Naive thymus-derived CD4-positive, alpha-beta T cell (primary cell): ENCODE measurements at regions not wholly inside any gene's neighbourhood (a gene's known extent, or its start where the extent isn't known, plus 50 kb on each side); places are given as distances from the start of the nearest gene placed in this dataset.
"Not testable (repeated sequence)": the region's sequence is repeated elsewhere in the genome, so short reads cannot be mapped to it uniquely, and the experiment has no call there.

ENCODE experiments used
- ATAC-seq: fragments of 150-1000 bp; cut with Tn5 transposase; 2 replicates; pipeline ENCODE4 v1.10.0; 2021; ENCODE audit warnings: mild to moderate bottlenecking, moderate library complexity
- CTCF ChIA-PET: fragments of 350-600 bp; sonication (Branson Sonifier 250); formaldehyde crosslinking; loops from one replicate; lab custom pipeline; 2021; ENCODE audit warnings: antibody characterized with exemption; lab: Charles Lee
- POLR2A ChIA-PET: fragments of 350-600 bp; sonication (Branson Sonifier 250); formaldehyde crosslinking; loops from one replicate; lab custom pipeline; 2021; ENCODE audit warnings: antibody characterized with exemption, inconsistent platforms; lab: Charles Lee
- DNase-seq, 9 donors: peaks; one replicate each; pipeline versions ENCODE4 v3.0.0 to v3.0.0-alpha.2; 2020 to 2022; ENCODE audit warnings: mixed read lengths in 1 of 9
- H3K27ac ChIP-seq: one replicate; pipeline ENCODE4 v1.7.0; 2013; ENCODE audit warnings: mild to moderate bottlenecking, low read depth, low read length, moderate library complexity
- H3K27me3 ChIP-seq, 2 donors: one replicate each; pipeline ENCODE4 v1.7.0; 2013; ENCODE audit warnings: low read length in 2 of 2, mild to moderate bottlenecking in 2 of 2, moderate library complexity in 2 of 2; ENCODE audit not compliant: control insufficient read depth in 2 of 2, insufficient read depth in 2 of 2
- H3K36me3 ChIP-seq, 3 experiments: 1 replicate in 2 of 3; 2 replicates in 1 of 3; pipeline ENCODE4 v1.7.0; 2013; ENCODE audit warnings: low read length in 3 of 3, mild to moderate bottlenecking in 3 of 3, moderate library complexity in 1 of 3; ENCODE audit not compliant: insufficient read depth in 3 of 3, control insufficient read depth in 2 of 3
- H3K4me1 ChIP-seq, 2 donors: one replicate each; pipeline ENCODE4 v1.7.0; 2013; ENCODE audit warnings: low read length in 2 of 2, mild to moderate bottlenecking in 2 of 2, moderate library complexity in 1 of 2; ENCODE audit not compliant: control insufficient read depth in 2 of 2, insufficient read depth in 2 of 2
- H3K4me3 ChIP-seq: 2 replicates; pipeline ENCODE4 v1.7.0; 2013; ENCODE audit warnings: mild to moderate bottlenecking, low read length
- H3K9me3 ChIP-seq, 3 experiments: 1 replicate in 2 of 3; 2 replicates in 1 of 3; pipeline ENCODE4 v1.7.0; 2013; ENCODE audit warnings: low read length in 3 of 3; ENCODE audit not compliant: control insufficient read depth in 2 of 3
- H3K27ac Mint-ChIP-seq, 9 donors: one replicate each; pipeline ENCODE4 v1.8.0; 2020 to 2022; ENCODE audit warnings: mixed read lengths in 9 of 9, mild to moderate bottlenecking in 8 of 9, moderate library complexity in 5 of 9, inconsistent platforms in 2 of 9
- H3K27me3 Mint-ChIP-seq, 5 donors: one replicate each; pipeline ENCODE4 v1.8.0; 2021 to 2022; ENCODE audit warnings: mixed read lengths in 5 of 5, mild to moderate bottlenecking in 1 of 5
- H3K36me3 Mint-ChIP-seq, 5 donors: one replicate each; pipeline ENCODE4 v1.8.0; 2020 to 2022; ENCODE audit warnings: mixed read lengths in 5 of 5, mild to moderate bottlenecking in 3 of 5, inconsistent platforms in 1 of 5
- H3K4me1 Mint-ChIP-seq, 7 donors: one replicate each; pipeline ENCODE4 v1.8.0; 2020 to 2022; ENCODE audit warnings: mixed read lengths in 7 of 7, mild to moderate bottlenecking in 3 of 7, inconsistent platforms in 1 of 7
- H3K4me3 Mint-ChIP-seq, 10 donors: one replicate each; pipeline ENCODE4 v1.8.0; 2020 to 2022; ENCODE audit warnings: mild to moderate bottlenecking in 10 of 10, mixed read lengths in 10 of 10, moderate library complexity in 6 of 10, inconsistent platforms in 2 of 10
- H3K9me3 Mint-ChIP-seq, 11 donors: one replicate each; pipeline ENCODE4 v1.8.0; 2020 to 2022; ENCODE audit warnings: mixed read lengths in 11 of 11, mild to moderate bottlenecking in 4 of 11, inconsistent platforms in 1 of 11, moderate library complexity in 1 of 11
- intact Hi-C, 2 donors: fragments of 100-400 bp; cut with micrococcal nuclease; formaldehyde crosslinking; loops; one replicate each; pipeline ENCODE4 v1.15.1; 2023

GRCh38 chr4:62450740-62451139, 1250.6 kb downstream of the ADGRL3 start:
- DNase-seq = no peak
- no peak for ATAC-seq
- POLR2A ChIA-PET = no interaction called here
- Mint-ChIP-seq H3K9me3 (peaks cover 0 to 5% (median under 1%) of the 10 kb centered on the region in 11 donors), H3K27ac (no peak overlapping the region), H3K4me3 (no peak overlapping the region), H3K27me3 (no peaks in the 10 kb centered on the region), H3K36me3 (no peaks in the 10 kb centered on the region), H3K4me1 (no peaks in the 10 kb centered on the region)
- Histone ChIP-seq H3K27ac (no peak overlapping the region), H3K36me3 (no peaks in the 10 kb centered on the region), H3K9me3 (no peaks in the 10 kb centered on the region), H3K4me3 (no peak overlapping the region), H3K4me1 (no peaks in the 10 kb centered on the region), H3K27me3 (no peaks in the 10 kb centered on the region)
- intact Hi-C loops = no loop called here
- CTCF ChIA-PET = no interaction called here

GRCh38 chr4:62449538-62449937, 1249.4 kb downstream of the ADGRL3 start:
- Histone ChIP-seq H3K9me3 (no peaks in the 10 kb centered on the region), H3K4me3 (no peak overlapping the region), H3K27me3 (no peaks in the 10 kb centered on the region), H3K4me1 (no peaks in the 10 kb centered on the region), H3K27ac (no peak overlapping the region), H3K36me3 (no peaks in the 10 kb centered on the region)
- CTCF ChIA-PET = no interaction called here
- Mint-ChIP-seq H3K4me3 (no peak overlapping the region), H3K9me3 (peaks cover 0 to 7% (median 2%) of the 10 kb centered on the region in 11 donors), H3K27ac (no peak overlapping the region), H3K27me3 (no peaks in the 10 kb centered on the region), H3K36me3 (no peaks in the 10 kb centered on the region), H3K4me1 (no peaks in the 10 kb centered on the region)
- intact Hi-C loops = no loop called here
- DNase-seq (no peak), ATAC-seq (no peak)
- POLR2A ChIA-PET = no interaction called here

- CTCF ChIA-PET = no interaction called here
- H3K27ac Mint-ChIP-seq = no peak overlapping the region
- ATAC-seq (no peak), DNase-seq (no peak)
- Histone ChIP-seq H3K27me3 (no peaks in the 10 kb centered on the region), H3K27ac (no peak overlapping the region), H3K4me1 (no peaks in the 10 kb centered on the region), H3K36me3 (no peaks in the 10 kb centered on the region), H3K4me3 (no peak overlapping the region), H3K9me3 (no peaks in the 10 kb centered on the region)
- no peaks in the 10 kb centered on the region for H3K36me3 Mint-ChIP-seq
- H3K4me1 Mint-ChIP-seq = no peaks in the 10 kb centered on the region
- no peak overlapping the region for H3K4me3 Mint-ChIP-seq
- intact Hi-C loops = no loop called here
- no peaks in the 10 kb centered on the region for H3K27me3 Mint-ChIP-seq
- POLR2A ChIA-PET = no interaction called here
- peaks cover 0 to 7% (median 2%) of the 10 kb centered on the region in 11 donors for H3K9me3 Mint-ChIP-seq
Measured at GRCh38 chr4:62448911-62449310, 1248.8 kb downstream of the ADGRL3 start.

- H3K4me3 ChIP-seq = no peak overlapping the region
- no peaks in the 10 kb centered on the region for H3K27me3 ChIP-seq
- ATAC-seq (no peak), DNase-seq (no peak)
- Mint-ChIP-seq H3K27ac (no peak overlapping the region), H3K9me3 (peaks cover 7 to 56% (median 27%) of the 10 kb centered on the region in 11 donors), H3K4me3 (peak overlapping the region in 1 of 10 donors; percentile 14), H3K27me3 (no peaks in the 10 kb centered on the region), H3K4me1 (no peaks in the 10 kb centered on the region), H3K36me3 (peaks cover 0 to 5% (median 0%) of the 10 kb centered on the region in 5 donors)
- H3K4me1 ChIP-seq = no peaks in the 10 kb centered on the region
- intact Hi-C loops = no loop called here
- no peaks in the 10 kb centered on the region for H3K36me3 ChIP-seq
- no peaks in the 10 kb centered on the region for H3K9me3 ChIP-seq
- ChIA-PET CTCF (no interaction called here), POLR2A (no interaction called here)
- no peak overlapping the region for H3K27ac ChIP-seq
Measured at GRCh38 chr4:62439051-62439450, 1238.9 kb downstream of the ADGRL3 start.

GRCh38 chr4:62434921-62435320, 1234.8 kb downstream of the ADGRL3 start:
- intact Hi-C loops = no loop called here
- H3K4me3 Mint-ChIP-seq = no peak overlapping the region
- no peak for DNase-seq

GRCh38 chr4:62431513-62432231, 1231.5 kb downstream of the ADGRL3 start:
- H3K27me3 ChIP-seq, DNase-seq, ATAC-seq, POLR2A ChIA-PET, H3K36me3 Mint-ChIP-seq, H3K4me1 ChIP-seq, H3K9me3 ChIP-seq, H3K27ac ChIP-seq, CTCF ChIA-PET, H3K4me1 Mint-ChIP-seq, H3K4me3 Mint-ChIP-seq, H3K36me3 ChIP-seq, H3K27me3 Mint-ChIP-seq, H3K4me3 ChIP-seq, intact Hi-C loops: not testable (repeated sequence)
- peak overlapping the region in 1 of 9 donors; percentile 13 for H3K27ac Mint-ChIP-seq
- peaks cover 4 to 29% (median 13%) of the 10 kb centered on the region in 11 donors for H3K9me3 Mint-ChIP-seq

More at GRCh38 chr4:62434921-62435320, 1234.8 kb downstream of the ADGRL3 start:
- H3K4me3 ChIP-seq = no peak overlapping the region
- no peaks in the 10 kb centered on the region for H3K36me3 ChIP-seq
- H3K4me1 ChIP-seq = no peaks in the 10 kb centered on the region
- no peaks in the 10 kb centered on the region for H3K27me3 Mint-ChIP-seq
- peaks cover 0 to 5% (median 0%) of the 10 kb centered on the region in 5 donors for H3K36me3 Mint-ChIP-seq
- no peaks in the 10 kb centered on the region for H3K27me3 ChIP-seq
- POLR2A ChIA-PET = no interaction called here
- CTCF ChIA-PET = no interaction called here
- H3K4me1 Mint-ChIP-seq = no peaks in the 10 kb centered on the region
- H3K9me3 Mint-ChIP-seq = peaks cover 3 to 47% (median 17%) of the 10 kb centered on the region in 11 donors
- H3K27ac ChIP-seq = no peak overlapping the region
- H3K27ac Mint-ChIP-seq = no peak overlapping the region
- no peak for ATAC-seq
- H3K9me3 ChIP-seq = no peaks in the 10 kb centered on the region

GRCh38 chr4:62429297-62429696, 1229.2 kb downstream of the ADGRL3 start:
- ChIA-PET POLR2A (no interaction called here), CTCF (no interaction called here)
- Mint-ChIP-seq H3K4me1 (no peaks in the 10 kb centered on the region), H3K4me3 (no peak overlapping the region), H3K27ac (no peak overlapping the region), H3K36me3 (no peaks in the 10 kb centered on the region), H3K27me3 (no peaks in the 10 kb centered on the region), H3K9me3 (peaks cover 0 to 18% (median 3%) of the 10 kb centered on the region in 11 donors)
- no peak for ATAC-seq
- intact Hi-C loops = no loop called here
- Histone ChIP-seq H3K36me3 (no peaks in the 10 kb centered on the region), H3K27me3 (no peaks in the 10 kb centered on the region), H3K4me1 (no peaks in the 10 kb centered on the region), H3K27ac (no peak overlapping the region), H3K9me3 (no peaks in the 10 kb centered on the region), H3K4me3 (no peak overlapping the region)
- DNase-seq = no peak
